A673 (cell line): ENCODE measurements at regions not wholly inside any gene's neighbourhood (a gene's known extent, or its start where the extent isn't known, plus 50 kb on each side); places are given as distances from the start of the nearest gene placed in this dataset.

Source experiments
- BruUV-seq: library from RNA; stranded (reverse); fragments of 400-500 nt; replicated peaks from 2 replicates; lab custom pipeline; 2021; lab: Mats Ljungman, UMichigan
- CTCF ChIA-PET: fragments of 300-600 bp; sonication (Branson Sonifier 250); formaldehyde crosslinking; loops from one replicate; lab custom pipeline; 2022; ENCODE audit warnings: antibody characterized with exemption; lab: Charles Lee
- POLR2A ChIA-PET: fragments of 300-600 bp; sonication (Branson Sonifier 250); formaldehyde crosslinking; loops from one replicate; lab custom pipeline; 2022; ENCODE audit warnings: antibody characterized with exemption; ENCODE audit not compliant: low non-redundant PET; lab: Charles Lee
- DNase-seq: peaks from one replicate; pipeline ENCODE4 v3.0.0-alpha.2; 2015; ENCODE audit warnings: low spot score
- H3K27ac ChIP-seq: fragments of 200-600 bp; sonication (generic); 2 replicates; pipeline ENCODE4 v1.5.1; 2016; ENCODE audit warnings: mixed run types, low read depth, mild to moderate bottlenecking, mixed read lengths, antibody characterized with exemption, low read length; ENCODE audit not compliant: poor library complexity, severe bottlenecking
- H3K27me3 ChIP-seq: fragments of 200-600 bp; sonication (generic); replicated peaks from 2 replicates; pipeline ENCODE4 v1.6.1; 2017; ENCODE audit warnings: mixed run types, low read depth, mild to moderate bottlenecking, mixed read lengths, antibody characterized with exemption, low read length; ENCODE audit not compliant: insufficient read depth, poor library complexity
- H3K36me3 ChIP-seq: fragments of 200-600 bp; sonication (generic); 2 replicates; pipeline ENCODE4 v1.6.1; 2016; ENCODE audit warnings: mixed run types, mild to moderate bottlenecking, mixed read lengths, antibody characterized with exemption, low read length; ENCODE audit not compliant: insufficient read depth, poor library complexity, severe bottlenecking
- H3K4me1 ChIP-seq: fragments of 200-600 bp; sonication (generic); 2 replicates; pipeline ENCODE4 v1.6.1; 2017; ENCODE audit warnings: mixed run types, mild to moderate bottlenecking, mixed read lengths, antibody characterized with exemption, low read length; ENCODE audit not compliant: insufficient read depth, poor library complexity, severe bottlenecking
- H3K4me3 ChIP-seq: fragments of 200-600 bp; sonication (generic); 2 replicates; pipeline ENCODE4 v1.5.1; 2016; ENCODE audit warnings: low read depth, mixed run types, mild to moderate bottlenecking, mixed read lengths, low read length; ENCODE audit not compliant: poor library complexity, severe bottlenecking
- H3K9me3 ChIP-seq: fragments of 200-600 bp; sonication (generic); 2 replicates; pipeline ENCODE4 v1.6.1; 2016; ENCODE audit warnings: mixed run types, low read depth, mild to moderate bottlenecking, mixed read lengths, antibody characterized with exemption, low read length; ENCODE audit not compliant: poor library complexity, severe bottlenecking
- CTCF ChIP-seq: fragments of 300-800, 200-600 bp; sonication (generic); conservative IDR thresholded peaks from 2 replicates; pipeline ENCODE4 v1.5.1; 2017; ENCODE audit warnings: low read depth, mild to moderate bottlenecking, antibody characterized with exemption, low read length, moderate library complexity, mixed read lengths
- EZH2 ChIP-seq: fragments of 200-600 bp; sonication (generic); IDR thresholded peaks from 2 replicates; pipeline ENCODE4 v1.6.1; 2017; ENCODE audit warnings: borderline replicate concordance, low read depth, mild to moderate bottlenecking, mixed read lengths, antibody characterized with exemption, low read length; ENCODE audit not compliant: poor library complexity, severe bottlenecking
- intact Hi-C: fragments of 100-400 bp; cut with micrococcal nuclease; formaldehyde crosslinking; loops from one replicate; pipeline ENCODE4 v1.10.0; 2022; ENCODE audit not compliant: unreplicated experiment

GRCh38 chr1:193568512-193568911, 382.1 kb upstream of the B3GALT2 start:
- no peaks in the 10 kb centered on the region for H3K27me3 ChIP-seq
- no peaks in the 10 kb centered on the region for H3K4me1 ChIP-seq
- TF ChIP-seq EZH2 (no peak), CTCF (no peak)
- no peaks in the 10 kb centered on the region for H3K9me3 ChIP-seq
- POLR2A ChIA-PET, result no interaction called here
- DNase-seq, result no peak
- H3K36me3 ChIP-seq, result no peaks in the 10 kb centered on the region
- H3K4me3 ChIP-seq, result no peak overlapping the region
- intact Hi-C loops, result no loop called here
- CTCF ChIA-PET, result no interaction called here
- BruUV-seq, result no TSS peak
- no peak overlapping the region for H3K27ac ChIP-seq

GRCh38 chr1:193567937-193568336, 381.5 kb upstream of the B3GALT2 start:
- BruUV-seq, result no TSS peak
- POLR2A ChIA-PET, result interaction anchor here (0.7 kb wide), 1 partner anchor 516 kb away, joined by 19 read pairs; no protein-coding TSS in a partner anchor
- CTCF ChIA-PET, result no interaction called here

GRCh38 chr1:193566735-193567134, 380.3 kb upstream of the B3GALT2 start:
- ChIA-PET CTCF (no interaction called here), POLR2A (no interaction called here)
- intact Hi-C loops, result no loop called here

More at GRCh38 chr1:193567937-193568336, 381.5 kb upstream of the B3GALT2 start:
- Histone ChIP-seq H3K36me3 (no peaks in the 10 kb centered on the region), H3K4me3 (no peak overlapping the region), H3K4me1 (no peaks in the 10 kb centered on the region), H3K27me3 (no peaks in the 10 kb centered on the region), H3K9me3 (no peaks in the 10 kb centered on the region), H3K27ac (no peak overlapping the region)
- no peak for DNase-seq
- intact Hi-C loops, result no loop called here
- TF ChIP-seq CTCF, result no peak
- no peak for TF ChIP-seq EZH2

More at GRCh38 chr1:193566735-193567134, 380.3 kb upstream of the B3GALT2 start:
- no peak overlapping the region for H3K4me3 ChIP-seq
- H3K4me1 ChIP-seq, result no peaks in the 10 kb centered on the region
- BruUV-seq, result no TSS peak
- no peaks in the 10 kb centered on the region for H3K9me3 ChIP-seq
- no peaks in the 10 kb centered on the region for H3K36me3 ChIP-seq
- DNase-seq, result no peak
- H3K27ac ChIP-seq, result no peak overlapping the region
- no peaks in the 10 kb centered on the region for H3K27me3 ChIP-seq
- TF ChIP-seq CTCF (no peak), EZH2 (no peak)
